ENCODE measurements at regions not wholly inside any gene's neighbourhood (a gene's known extent, or its start where the extent isn't known, plus 50 kb on each side); places are given as distances from the start of the nearest gene placed in this dataset.

GRCh38 chr1:29825941-29826415 lies 589.7 kb downstream of the PTPRU start:
- intact Hi-C loops (cut with DNase I): no loop called here
- Histone ChIP-seq H3K36me3 (no peaks in the 10 kb centered on the region), H3K27me3 (no peaks in the 10 kb centered on the region), H3K4me1 (ENCODE audit: insufficient read depth) (no peaks in the 10 kb centered on the region), H3K4me3 (no peak overlapping the region), H3K27ac (no peak overlapping the region), H3K9me3 (no peaks in the 10 kb centered on the region)
- DNase-seq: no peak
- WGBS, 3 donors: 51 to 64% (median 58%) methylated on average over 10 of the region's 10 CpGs
- no peak for TF ChIP-seq EP300 (IDR thresholded peaks at IDR 0.05)
- TF ChIP-seq CTCF (IDR thresholded peaks at IDR 0.05): no peak
- TF ChIP-seq POLR2A (IDR thresholded peaks at IDR 0.05): no peak

- 82 to 93% (median 90%) methylated on average over 15 of the region's 15 CpGs for WGBS, 3 donors
- intact Hi-C loops (cut with DNase I): no loop called here
- H3K4me3 ChIP-seq: no peak overlapping the region
These were observed 589.1 kb downstream of the PTPRU start for GRCh38 chr1:29825274-29825940.

GRCh38 chr1:29824511-29825273 lies 588.4 kb downstream of the PTPRU start:
- no peak for DNase-seq
- H3K27me3 ChIP-seq: no peaks in the 10 kb centered on the region
- no peaks in the 10 kb centered on the region for H3K9me3 ChIP-seq
- no peak overlapping the region for H3K4me3 ChIP-seq
- no peaks in the 10 kb centered on the region for H3K36me3 ChIP-seq
- no peak for TF ChIP-seq POLR2A (IDR thresholded peaks at IDR 0.05)
- TF ChIP-seq CTCF (IDR thresholded peaks at IDR 0.05): no peak
- no peak for TF ChIP-seq EP300 (IDR thresholded peaks at IDR 0.05)
- intact Hi-C loops (cut with DNase I): no loop called here
- no peak overlapping the region for H3K27ac ChIP-seq
- WGBS, 3 donors: 58 to 64% (median 60%) methylated on average over 15 of the region's 15 CpGs
- H3K4me1 ChIP-seq (ENCODE audit: insufficient read depth): no peaks in the 10 kb centered on the region

More at GRCh38 chr1:29825274-29825940, 589.1 kb downstream of the PTPRU start:
- H3K36me3 ChIP-seq: no peaks in the 10 kb centered on the region
- H3K27me3 ChIP-seq: no peaks in the 10 kb centered on the region
- TF ChIP-seq EP300 (IDR thresholded peaks at IDR 0.05) (no peak), POLR2A (IDR thresholded peaks at IDR 0.05) (no peak), CTCF (IDR thresholded peaks at IDR 0.05) (no peak)
- H3K27ac ChIP-seq: no peak overlapping the region
- no peak for DNase-seq
- no peaks in the 10 kb centered on the region for H3K4me1 ChIP-seq (ENCODE audit: insufficient read depth)
- H3K9me3 ChIP-seq: no peaks in the 10 kb centered on the region

- H3K4me1 ChIP-seq (ENCODE audit: insufficient read depth): no peaks in the 10 kb centered on the region
- DNase-seq: no peak
- no peak for TF ChIP-seq POLR2A (IDR thresholded peaks at IDR 0.05)
- no peak for TF ChIP-seq CTCF (IDR thresholded peaks at IDR 0.05)
- TF ChIP-seq EP300 (IDR thresholded peaks at IDR 0.05): no peak
- H3K27me3 ChIP-seq: no peaks in the 10 kb centered on the region
- no peaks in the 10 kb centered on the region for H3K9me3 ChIP-seq
- intact Hi-C loops (cut with DNase I): no loop called here
- WGBS, 3 donors: 51 to 61% (median 52%) methylated on average over 6 of the region's 6 CpGs
- no peak overlapping the region for H3K27ac ChIP-seq
- H3K36me3 ChIP-seq: no peaks in the 10 kb centered on the region
- no peak overlapping the region for H3K4me3 ChIP-seq
These were observed 587.7 kb downstream of the PTPRU start for GRCh38 chr1:29824025-29824424.

Measured in ovary (tissue), 7 donors.